HFF-Myc (cell line): ENCODE measurements at regions not wholly inside any gene's neighbourhood (a gene's known extent, or its start where the extent isn't known, plus 50 kb on each side); places are given as distances from the start of the nearest gene placed in this dataset.

Experiments
- DNase-seq: peaks from one replicate; pipeline ENCODE4 v3.0.0-alpha.2; 2011; ENCODE audit warnings: low read depth; ENCODE audit errors: extremely low read depth
- H3K4me3 ChIP-seq: replicated peaks from 2 replicates; pipeline ENCODE4 v1.5.1; 2011; ENCODE audit warnings: low read depth, mild to moderate bottlenecking, control low read depth, low read length
- TF ChIP-seq, protein P1 (sequence below): IDR thresholded peaks from 2 replicates; pipeline ENCODE4 v1.5.1; 2012; ENCODE audit warnings: mild to moderate bottlenecking, low read depth, low read length, control low read depth; ENCODE audit errors: missing control alignments

DNA sequence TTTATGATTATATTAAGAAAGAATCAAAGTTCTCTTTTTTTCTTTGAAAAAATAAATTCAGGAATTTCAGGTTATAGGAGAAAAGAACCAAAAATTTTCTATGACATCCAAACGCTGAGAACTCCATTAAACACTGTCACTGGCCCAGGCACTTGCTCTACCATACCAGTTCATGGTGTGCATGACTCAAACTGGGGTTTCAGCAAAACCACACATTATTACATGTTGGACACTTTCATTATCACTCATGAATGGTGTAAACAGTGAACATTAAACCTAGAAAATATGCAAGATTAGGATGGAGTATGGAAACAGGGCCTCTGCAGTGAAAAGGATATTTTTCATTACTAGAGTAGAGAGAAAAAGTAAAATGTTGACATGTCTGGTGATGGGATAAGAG is 369.9 kb upstream of the FAM174A start:
- DNase-seq, result no peak
- TF ChIP-seq, protein P1, sequence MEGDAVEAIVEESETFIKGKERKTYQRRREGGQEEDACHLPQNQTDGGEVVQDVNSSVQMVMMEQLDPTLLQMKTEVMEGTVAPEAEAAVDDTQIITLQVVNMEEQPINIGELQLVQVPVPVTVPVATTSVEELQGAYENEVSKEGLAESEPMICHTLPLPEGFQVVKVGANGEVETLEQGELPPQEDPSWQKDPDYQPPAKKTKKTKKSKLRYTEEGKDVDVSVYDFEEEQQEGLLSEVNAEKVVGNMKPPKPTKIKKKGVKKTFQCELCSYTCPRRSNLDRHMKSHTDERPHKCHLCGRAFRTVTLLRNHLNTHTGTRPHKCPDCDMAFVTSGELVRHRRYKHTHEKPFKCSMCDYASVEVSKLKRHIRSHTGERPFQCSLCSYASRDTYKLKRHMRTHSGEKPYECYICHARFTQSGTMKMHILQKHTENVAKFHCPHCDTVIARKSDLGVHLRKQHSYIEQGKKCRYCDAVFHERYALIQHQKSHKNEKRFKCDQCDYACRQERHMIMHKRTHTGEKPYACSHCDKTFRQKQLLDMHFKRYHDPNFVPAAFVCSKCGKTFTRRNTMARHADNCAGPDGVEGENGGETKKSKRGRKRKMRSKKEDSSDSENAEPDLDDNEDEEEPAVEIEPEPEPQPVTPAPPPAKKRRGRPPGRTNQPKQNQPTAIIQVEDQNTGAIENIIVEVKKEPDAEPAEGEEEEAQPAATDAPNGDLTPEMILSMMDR, result no peak
- no peak overlapping the region for H3K4me3 ChIP-seq

- no peak overlapping the region for H3K4me3 ChIP-seq
- DNase-seq, result no peak
- TF ChIP-seq, protein P1, result no peak
Observed at GRCh38 chr5:100161868-100162267, 373.3 kb upstream of the FAM174A start.

GRCh38 chr5:100157066-100157465 is 378.1 kb upstream of the FAM174A start:
- H3K4me3 ChIP-seq, result no peak overlapping the region
- TF ChIP-seq, protein P1, result no peak
- no peak for DNase-seq

GRCh38 chr5:100148239-100148638 is 386.9 kb upstream of the FAM174A start:
- no peak overlapping the region for H3K4me3 ChIP-seq
- DNase-seq, result no peak
- TF ChIP-seq, protein P1, result no peak

DNA sequence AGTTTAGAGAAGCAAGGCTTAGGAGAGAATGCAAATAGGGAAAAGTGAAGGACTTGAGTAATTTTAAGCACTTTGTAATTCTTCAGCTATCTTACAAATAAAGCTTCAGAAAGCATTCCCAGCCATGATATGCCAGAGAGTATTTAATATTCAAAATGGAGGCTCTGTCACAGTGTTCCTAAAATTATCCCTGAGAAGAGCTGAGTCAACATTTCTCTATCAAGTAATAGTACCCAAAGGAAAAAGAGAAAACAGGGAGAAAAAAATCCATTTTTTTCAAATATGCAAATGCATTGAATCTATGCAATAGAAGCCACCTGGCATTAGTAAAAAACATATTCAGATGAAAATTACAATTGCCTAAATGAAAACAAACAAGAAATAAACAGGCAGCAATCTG is 392.6 kb upstream of the FAM174A start:
- DNase-seq, result no peak
- H3K4me3 ChIP-seq, result no peak overlapping the region
- TF ChIP-seq, protein P1, result no peak

- TF ChIP-seq, protein P1, result no peak
- no peak for DNase-seq
- H3K4me3 ChIP-seq, result no peak overlapping the region
Observed at GRCh38 chr5:100131161-100131560, 404.0 kb upstream of the FAM174A start.

DNA sequence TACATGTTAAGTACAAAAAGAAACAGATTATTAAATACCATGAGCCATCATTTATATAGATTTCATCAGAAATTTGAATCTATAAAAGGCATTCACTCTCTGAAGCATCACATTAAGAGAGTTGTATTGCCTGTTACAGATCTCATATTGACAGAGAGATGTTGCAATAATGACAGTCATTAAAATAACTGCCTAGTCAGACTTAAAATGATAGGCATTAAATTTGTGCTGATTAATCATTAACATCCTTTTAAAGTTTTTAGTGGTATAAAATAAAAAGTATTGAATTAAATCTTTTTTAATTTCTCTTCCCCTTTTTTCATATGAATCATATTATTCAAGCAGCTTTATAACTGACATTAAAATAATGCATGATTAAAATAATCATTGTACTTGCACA is 404.9 kb upstream of the FAM174A start:
- no peak overlapping the region for H3K4me3 ChIP-seq
- no peak for DNase-seq
- TF ChIP-seq, protein P1, result no peak
